C4-2B (cell line): ENCODE measurements at regions not wholly inside any gene's neighbourhood (a gene's known extent, or its start where the extent isn't known, plus 50 kb on each side); places are given as distances from the start of the nearest gene placed in this dataset.

Experiments
- CTCF ChIP-seq: fragments of 450-650 bp; conservative IDR thresholded peaks from 2 replicates; pipeline ENCODE4 v1.5.1; 2017; ENCODE audit warnings: mild to moderate bottlenecking
- ZFX ChIP-seq: fragments of 450-650 bp; IDR thresholded peaks from 2 replicates; pipeline ENCODE4 v1.6.1; 2017

- TF ChIP-seq CTCF (no peak), ZFX (no peak)
These were observed 88.2 kb upstream of the ABI3BP start for GRCh38 chr3:101081446-101081845.
